IMR-90 (cell line): ENCODE measurements at regions not wholly inside any gene's neighbourhood (a gene's known extent, or its start where the extent isn't known, plus 50 kb on each side); places are given as distances from the start of the nearest gene placed in this dataset.

Experiments used
- ATAC-seq: fragments of 200-7000 bp; cut with Tn5 transposase; 2 replicates; pipeline ENCODE4 v1.9.1; 2020; ENCODE audit warnings: low read depth, mild to moderate bottlenecking, moderate library complexity
- BruUV-seq: library from RNA; stranded (reverse); fragments of 400-500 nt; replicated peaks from 2 replicates; lab custom pipeline; 2021; lab: Mats Ljungman, UMichigan
- CTCF ChIA-PET: fragments of 300-600 bp; formaldehyde crosslinking; extraction: SDS; loops from one replicate; lab custom pipeline; 2021; ENCODE audit warnings: antibody characterized with exemption; lab: Yijun Ruan, JAX
- POLR2A ChIA-PET: fragments of 300-600 bp; sonication (Branson Sonifier 250); formaldehyde crosslinking; loops from one replicate; lab custom pipeline; 2022; ENCODE audit warnings: antibody characterized with exemption; ENCODE audit not compliant: unreplicated experiment; lab: Charles Lee
- DNase-seq: peaks from one replicate; pipeline ENCODE4 v3.0.0; 2013
- H2AFZ ChIP-seq: replicated peaks from 2 replicates; pipeline ENCODE3; 2013; ENCODE audit warnings: low read length, mild to moderate bottlenecking; ENCODE audit not compliant: poor library complexity
- H2AK5ac ChIP-seq: 2 replicates; pipeline ENCODE4 v1.6.1; 2013; ENCODE audit warnings: low read depth, low read length, inconsistent platforms
- H2AK9ac ChIP-seq: replicated peaks from 2 replicates; pipeline ENCODE3; 2013; ENCODE audit warnings: mild to moderate bottlenecking, low read depth, low read length, moderate library complexity; ENCODE audit not compliant: poor library complexity
- H2BK120ac ChIP-seq: 2 replicates; pipeline ENCODE4 v1.6.1; 2013; ENCODE audit warnings: low read depth, low read length, inconsistent platforms
- H2BK15ac ChIP-seq: 3 replicates; pipeline ENCODE4 v1.6.1; 2013; ENCODE audit warnings: low read depth, low read length, inconsistent platforms
- H2BK20ac ChIP-seq: 2 replicates; pipeline ENCODE4 v1.6.1; 2013; ENCODE audit warnings: low read depth, mild to moderate bottlenecking, inconsistent platforms, low read length, moderate library complexity
- H2BK5ac ChIP-seq: 2 replicates; pipeline ENCODE4 v1.6.1; 2013; ENCODE audit warnings: mild to moderate bottlenecking, low read depth, low read length, inconsistent platforms; ENCODE audit not compliant: poor library complexity, severe bottlenecking
- H3K14ac ChIP-seq: replicated peaks from 2 replicates; pipeline ENCODE4 v1.6.1; 2013; ENCODE audit warnings: low read depth, low read length, inconsistent platforms
- H3K18ac ChIP-seq: 2 replicates; pipeline ENCODE4 v1.6.1; 2013; ENCODE audit warnings: low read depth, low read length, control low read depth
- H3K23ac ChIP-seq: 2 replicates; pipeline ENCODE4 v1.6.1; 2013; ENCODE audit warnings: low read depth, low read length, inconsistent platforms
- H3K27ac ChIP-seq: 2 replicates; pipeline ENCODE4 v1.5.1; 2013; ENCODE audit warnings: mild to moderate bottlenecking, control low read depth, low read length; ENCODE audit not compliant: insufficient read depth
- H3K27me3 ChIP-seq: 2 replicates; pipeline ENCODE4 v1.6.1; 2013; ENCODE audit warnings: low read length; ENCODE audit not compliant: control insufficient read depth, insufficient read depth
- H3K36me3 ChIP-seq: 2 replicates; pipeline ENCODE4 v1.6.1; 2013; ENCODE audit warnings: low read length, mixed read lengths; ENCODE audit not compliant: control insufficient read depth, insufficient read depth
- H3K4ac ChIP-seq: 2 replicates; pipeline ENCODE4 v1.6.1; 2013; ENCODE audit warnings: low read depth, low read length, inconsistent platforms
- H3K4me1 ChIP-seq: 2 replicates; pipeline ENCODE4 v1.6.1; 2013; ENCODE audit warnings: low read length, mixed read lengths; ENCODE audit not compliant: control insufficient read depth, insufficient read depth
- H3K4me2 ChIP-seq: 2 replicates; pipeline ENCODE4 v1.6.1; 2013; ENCODE audit warnings: low read depth, mild to moderate bottlenecking, control low read depth, low read length, moderate library complexity
- H3K4me3 ChIP-seq: 2 replicates; pipeline ENCODE4 v1.5.1; 2013; ENCODE audit warnings: low read depth, mild to moderate bottlenecking, control low read depth, low read length, moderate library complexity; ENCODE audit not compliant: insufficient read depth
- H3K56ac ChIP-seq: 2 replicates; pipeline ENCODE4 v1.6.1; 2013; ENCODE audit warnings: low read length, inconsistent platforms; ENCODE audit not compliant: insufficient read depth; ENCODE audit errors: extremely low read depth
- H3K79me1 ChIP-seq, 2 experiments: 2 replicates each; pipeline ENCODE4 v1.6.1; 2013; ENCODE audit warnings: low read length in 2 of 2, inconsistent platforms in 1 of 2, low read depth in 1 of 2
- H3K9ac ChIP-seq: 2 replicates; pipeline ENCODE4 v1.6.1; 2013; ENCODE audit warnings: low read depth, low read length, control low read depth
- H3K9me1 ChIP-seq: 2 replicates; pipeline ENCODE4 v1.6.1; 2013; ENCODE audit warnings: low read length, inconsistent platforms; ENCODE audit not compliant: insufficient read depth
- H3K9me3 ChIP-seq: 2 replicates; pipeline ENCODE4 v1.6.1; 2013; ENCODE audit warnings: low read length; ENCODE audit not compliant: control insufficient read depth, insufficient read depth
- H4K20me1 ChIP-seq: 2 replicates; pipeline ENCODE4 v1.6.1; 2013; ENCODE audit warnings: low read length, inconsistent platforms; ENCODE audit not compliant: insufficient read depth
- H4K5ac ChIP-seq: 2 replicates; pipeline ENCODE4 v1.6.1; 2013; ENCODE audit warnings: mild to moderate bottlenecking, low read depth, low read length, control low read depth
- H4K8ac ChIP-seq, 2 experiments: 2 replicates each; pipeline ENCODE4 v1.6.1; 2013; ENCODE audit warnings: low read depth in 2 of 2, low read length in 2 of 2, control low read depth in 1 of 2, inconsistent platforms in 1 of 2
- H4K91ac ChIP-seq: 2 replicates; pipeline ENCODE4 v1.6.1; 2013; ENCODE audit warnings: low read depth, low read length, inconsistent platforms; ENCODE audit not compliant: insufficient read depth
- CTCF ChIP-seq: conservative IDR thresholded peaks from 2 replicates; pipeline ENCODE4 v1.5.1; 2012; ENCODE audit warnings: mild to moderate bottlenecking, low read depth, low read length, improper control_type of control experiment
- MXI1 ChIP-seq: IDR thresholded peaks from 2 replicates; pipeline ENCODE4 v1.6.1; 2012; ENCODE audit warnings: low read depth, mild to moderate bottlenecking, low read length, moderate library complexity, borderline replicate concordance
- NFE2L2 ChIP-seq: fragments of 150-350 bp; IDR thresholded peaks from 2 replicates; pipeline ENCODE4 v1.6.1; 2016; ENCODE audit warnings: low read depth, mild to moderate bottlenecking, low read length
- RFX5 ChIP-seq: IDR thresholded peaks from 2 replicates; pipeline ENCODE4 v1.8.0; 2012; ENCODE audit warnings: low read depth, mild to moderate bottlenecking, low read length, moderate library complexity
- USF2 ChIP-seq: fragments of 150-350 bp; IDR thresholded peaks from 2 replicates; pipeline ENCODE4 v1.6.1; 2017; ENCODE audit warnings: mild to moderate bottlenecking, antibody characterized with exemption, low read length, low read depth
- WGBS, 2 experiments: methylation state at CpG; one replicate each; pipeline versions ENCODE4 v1.1.5 to v1.1.7; 2013; ENCODE audit warnings: missing lambda C conversion rate in 2 of 2; ENCODE audit not compliant: insufficient read length in 1 of 2; ENCODE audit errors: extremely low coverage in 2 of 2; 5-methylcytosine and 5-hydroxymethylcytosine counted together
- dilution Hi-C: fragments of 300-500 bp; cut with HindIII; formaldehyde crosslinking; loops from one replicate; pipeline ENCODE4 v1.14.3; 2018; ENCODE audit warnings: low sequenced_read_pairs; ENCODE audit not compliant: unreplicated experiment
- in situ Hi-C: fragments of 300-500 bp; cut with MboI; formaldehyde crosslinking; loops from 3 replicates; pipeline ENCODE4 v1.14.3; 2019; ENCODE audit warnings: low sequenced_read_pairs, inconsistent platforms, mixed read lengths
- intact Hi-C: fragments of 100-400 bp; cut with micrococcal nuclease; formaldehyde crosslinking; loops from 2 replicates; pipeline ENCODE4 v1.10.0; 2022

- Histone ChIP-seq H3K27ac (no peak overlapping the region), H2AK9ac (no peak overlapping the region), H4K5ac (no peak overlapping the region), H3K4me2 (no peak overlapping the region), H2AK5ac (no peak overlapping the region), H2BK5ac (no peak overlapping the region), H2BK20ac (no peak overlapping the region), H3K9ac (no peak overlapping the region), H3K4me1 (no peaks in the 10 kb centered on the region), H2BK15ac (no peak overlapping the region), H4K8ac (no peak overlapping the region), H3K79me1 (no peaks in the 10 kb centered on the region), H3K36me3 (no peaks in the 10 kb centered on the region), H3K9me1 (no peaks in the 10 kb centered on the region), H3K4me3 (no peak overlapping the region), H3K27me3 (no peaks in the 10 kb centered on the region), H3K4ac (no peak overlapping the region), H3K18ac (no peak overlapping the region), H4K20me1 (no peaks in the 10 kb centered on the region), H3K56ac (no peak overlapping the region), H2BK120ac (no peak overlapping the region), H3K14ac (no peak overlapping the region), H3K9me3 (peaks cover 6% of the 10 kb centered on the region; the same call in 1 of the 2 replicates), H4K91ac (no peak overlapping the region), H3K23ac (no peak overlapping the region), H2AFZ (no peak overlapping the region)
- ChIA-PET CTCF (no interaction called here), POLR2A (no interaction called here)
- DNase-seq (no peak), ATAC-seq (no peak)
- in situ Hi-C loops, result no loop called here
- intact Hi-C loops, result no loop called here
- TF ChIP-seq CTCF, result no peak
- TF ChIP-seq USF2, result no peak
- no peak for TF ChIP-seq NFE2L2
- no peak for TF ChIP-seq RFX5
- no peak for TF ChIP-seq MXI1
- WGBS, 2 experiments, result no CpG with 5 or more reads among the region's 2 CpGs
- no TSS peak for BruUV-seq
- dilution Hi-C loops, result no loop called here
These were observed 1817.4 kb downstream of the SUCLG1 start for GRCh38 chr2:82641598-82642180.
